Superior temporal gyrus (tissue), 1 donor: ENCODE measurements at regions not wholly inside any gene's neighbourhood (a gene's known extent, or its start where the extent isn't known, plus 50 kb on each side); places are given as distances from the start of the nearest gene placed in this dataset.

Source experiments
- DNase-seq: peaks from one replicate; pipeline ENCODE4 v3.0.0-alpha.2; 2016; ENCODE audit errors: extremely low spot score

DNA sequence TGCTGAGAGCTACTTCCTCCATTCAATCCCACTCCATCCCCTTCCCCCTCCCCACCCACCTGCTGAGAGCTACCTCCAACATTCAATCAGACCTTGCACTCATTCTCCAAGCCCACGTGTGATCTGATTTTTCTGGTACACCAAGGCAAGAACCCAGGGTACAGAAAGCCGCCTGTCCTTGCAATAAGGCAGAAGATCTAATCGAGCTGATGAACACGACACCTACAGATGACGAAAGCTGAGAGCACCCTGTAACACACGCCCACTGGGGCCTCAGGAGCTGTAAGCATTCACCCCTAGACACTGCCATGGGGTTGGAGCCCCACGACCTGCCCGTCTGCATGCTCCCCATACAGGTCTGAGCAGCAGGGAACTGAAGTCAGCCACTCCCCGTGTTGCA lies 58.3 kb downstream of the TRIML1 start:
- no peak for DNase-seq

DNA sequence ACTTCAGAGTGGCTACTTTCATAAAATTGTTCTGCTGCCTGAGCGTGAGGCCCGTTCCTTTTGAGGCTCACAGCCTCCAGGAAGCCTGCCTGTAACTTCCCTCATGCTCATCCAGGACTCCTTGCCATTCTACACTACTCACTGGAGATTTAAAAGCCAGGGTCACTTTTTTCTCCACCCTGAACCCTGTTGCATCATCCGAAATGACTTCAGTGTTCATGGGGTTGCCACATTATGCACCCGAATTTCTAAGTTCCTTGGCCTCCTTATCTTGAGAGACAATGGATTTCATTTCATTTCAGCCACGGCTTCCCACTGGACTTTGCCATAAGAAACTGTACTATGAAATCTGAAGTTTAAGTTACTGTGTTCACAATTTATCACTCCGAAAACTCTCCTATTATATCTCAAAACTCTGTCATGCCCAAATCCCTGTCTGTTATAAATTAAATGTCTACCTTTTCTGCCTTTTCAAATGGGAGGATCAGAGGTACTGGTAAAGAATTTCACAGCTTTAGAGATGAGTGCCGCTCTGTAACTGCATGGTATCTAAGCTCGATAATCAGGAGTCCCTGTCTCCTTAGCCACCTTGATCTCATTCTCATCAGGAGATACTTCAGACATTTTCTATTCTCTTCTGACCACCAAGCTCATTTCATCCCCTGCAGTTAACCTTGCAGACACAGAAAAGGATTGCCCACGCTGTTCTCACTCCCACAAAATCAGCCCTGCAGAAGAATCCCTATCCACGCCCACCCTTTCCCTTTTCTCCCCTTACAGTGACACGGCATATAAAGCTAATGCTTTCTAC lies 59.9 kb downstream of the TRIML1 start:
- no peak for DNase-seq

GRCh38 chr4:188201851-188202250 lies 62.6 kb downstream of the TRIML1 start:
- no peak for DNase-seq

GRCh38 chr4:188206783-188207182 lies 67.5 kb downstream of the TRIML1 start:
- DNase-seq: no peak

DNA sequence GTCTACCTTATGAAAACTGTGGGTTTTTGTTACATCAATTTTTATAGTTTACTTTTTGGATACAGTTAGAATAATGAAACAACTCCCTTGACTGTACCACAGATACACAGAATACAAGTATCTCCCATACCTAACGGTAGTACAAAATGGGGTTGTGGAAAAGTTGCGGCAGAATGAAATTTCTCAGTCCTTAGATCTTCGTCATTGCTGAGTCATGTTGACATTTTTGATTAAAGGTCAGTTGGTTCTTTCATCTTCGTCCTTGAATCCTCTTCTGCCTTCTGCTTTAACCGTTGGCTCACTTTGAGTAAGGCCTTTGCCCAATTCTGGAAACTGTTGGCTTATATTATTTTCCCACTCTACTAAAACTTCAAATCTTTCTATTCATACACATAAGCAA lies 75.6 kb downstream of the TRIML1 start:
- DNase-seq: no peak

- DNase-seq: no peak
These were observed 79.2 kb downstream of the TRIML1 start for GRCh38 chr4:188218392-188218791.

GRCh38 chr4:188220006-188220405 lies 80.8 kb downstream of the TRIML1 start:
- DNase-seq: no peak

GRCh38 chr4:188221090-188221489 lies 81.8 kb downstream of the TRIML1 start:
- no peak for DNase-seq

DNA sequence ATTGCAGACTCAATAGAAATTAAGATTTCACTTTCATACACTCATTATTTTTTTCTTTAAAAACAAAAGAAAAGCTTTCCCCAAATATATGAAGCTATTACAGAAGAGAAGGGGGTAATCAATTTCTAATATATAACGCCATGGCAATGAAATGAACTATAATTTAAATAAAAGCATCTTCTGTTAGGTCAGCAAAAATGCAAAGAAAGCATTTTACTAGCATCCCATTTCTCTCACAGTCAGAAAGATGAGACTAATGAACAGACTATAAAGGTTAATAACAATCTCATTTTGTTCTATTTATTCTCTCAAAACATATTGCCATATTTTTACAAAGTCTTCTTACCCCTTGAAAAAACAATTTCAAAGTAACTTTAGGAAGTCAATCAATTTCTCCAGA lies 89.0 kb downstream of the TRIML1 start:
- DNase-seq: no peak

DNA sequence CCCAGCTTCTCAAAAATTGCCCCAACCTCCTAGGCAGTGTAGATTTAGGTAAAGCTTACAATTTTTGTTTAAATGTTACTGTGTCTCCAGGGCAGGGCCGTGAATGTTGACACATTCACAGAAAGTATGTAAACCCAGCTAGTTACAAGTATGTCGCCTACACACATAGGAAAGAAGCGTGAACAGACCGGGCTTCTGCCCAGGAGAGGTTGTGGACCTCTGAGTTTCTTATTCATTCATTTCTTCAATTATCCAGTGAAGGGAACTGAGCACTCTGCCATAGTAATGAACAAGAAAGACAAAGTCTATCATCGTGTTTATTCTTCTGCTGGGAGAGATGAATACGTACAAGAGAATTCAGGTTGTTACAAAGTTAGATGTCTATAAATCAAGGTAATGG lies 93.2 kb downstream of the TRIML1 start:
- no peak for DNase-seq

GRCh38 chr4:188242041-188242440 lies 102.8 kb downstream of the TRIML1 start:
- no peak for DNase-seq

DNA sequence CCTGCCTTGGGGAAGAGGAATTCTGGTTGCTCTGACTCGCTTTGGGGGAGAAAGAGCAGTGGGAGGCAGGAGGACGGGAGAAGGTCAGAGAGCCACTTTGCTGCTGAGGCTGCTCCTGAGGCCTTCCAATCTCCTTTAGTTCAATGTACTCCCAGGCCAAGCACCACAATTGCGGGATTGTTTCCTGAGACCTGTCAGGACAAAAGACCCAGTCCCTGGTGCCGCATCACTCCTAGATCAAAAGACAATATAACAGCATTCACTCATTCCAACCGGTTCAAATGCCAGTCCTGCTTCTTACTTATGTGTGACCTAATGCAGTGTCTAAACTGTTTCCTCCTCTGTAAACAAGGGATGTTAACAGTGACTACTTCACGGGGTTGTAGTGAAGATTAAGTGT lies 106.4 kb downstream of the TRIML1 start:
- DNase-seq: no peak

- DNase-seq: no peak
These were observed 107.2 kb downstream of the TRIML1 start for GRCh38 chr4:188246488-188246887.

- DNase-seq: no peak
These were observed 115.0 kb downstream of the TRIML1 start for GRCh38 chr4:188254211-188254610.

DNA sequence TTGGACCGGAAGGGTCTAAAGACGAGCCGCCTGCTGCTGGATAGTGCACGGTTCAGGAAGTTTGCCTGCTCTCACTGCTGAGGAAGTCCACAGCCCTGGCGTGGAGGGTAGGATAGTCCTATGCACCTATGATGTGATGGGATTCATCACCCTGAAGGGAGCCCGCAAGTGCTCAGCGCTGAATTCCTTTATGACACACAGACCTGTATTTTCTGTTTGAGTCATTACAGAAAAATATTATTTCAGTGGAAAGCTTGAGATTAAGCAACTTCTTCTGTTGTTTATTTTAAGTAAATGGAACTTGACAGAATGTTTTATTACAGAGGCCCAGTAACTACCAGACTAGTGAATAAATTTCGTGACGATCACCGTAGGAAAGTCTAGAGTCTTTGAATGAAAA lies 123.2 kb downstream of the TRIML1 start:
- no peak for DNase-seq

DNA sequence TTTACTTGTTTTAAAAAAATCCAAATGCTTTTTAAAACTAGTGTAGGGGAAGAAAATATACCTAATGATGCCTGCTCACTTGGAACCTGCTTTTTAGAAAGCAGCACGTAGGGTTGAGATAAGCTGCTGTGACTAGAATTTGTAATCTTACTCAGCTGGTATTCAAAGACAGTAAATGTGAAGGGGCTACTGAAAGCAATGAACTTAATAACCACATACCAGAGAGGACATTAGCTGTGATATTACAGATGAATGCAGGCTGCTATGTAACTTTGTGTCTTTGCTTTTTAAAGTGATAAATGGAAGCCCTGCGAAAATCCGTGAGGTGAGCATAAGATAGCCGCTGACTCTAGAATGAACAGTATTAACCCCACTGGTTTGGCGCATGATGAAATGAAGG lies 124.1 kb downstream of the TRIML1 start:
- no peak for DNase-seq

- DNase-seq: no peak
These were observed 127.1 kb downstream of the TRIML1 start for GRCh38 chr4:188266386-188266785.

GRCh38 chr4:188268131-188268908 lies 129.1 kb downstream of the TRIML1 start:
- DNase-seq: no peak

DNA sequence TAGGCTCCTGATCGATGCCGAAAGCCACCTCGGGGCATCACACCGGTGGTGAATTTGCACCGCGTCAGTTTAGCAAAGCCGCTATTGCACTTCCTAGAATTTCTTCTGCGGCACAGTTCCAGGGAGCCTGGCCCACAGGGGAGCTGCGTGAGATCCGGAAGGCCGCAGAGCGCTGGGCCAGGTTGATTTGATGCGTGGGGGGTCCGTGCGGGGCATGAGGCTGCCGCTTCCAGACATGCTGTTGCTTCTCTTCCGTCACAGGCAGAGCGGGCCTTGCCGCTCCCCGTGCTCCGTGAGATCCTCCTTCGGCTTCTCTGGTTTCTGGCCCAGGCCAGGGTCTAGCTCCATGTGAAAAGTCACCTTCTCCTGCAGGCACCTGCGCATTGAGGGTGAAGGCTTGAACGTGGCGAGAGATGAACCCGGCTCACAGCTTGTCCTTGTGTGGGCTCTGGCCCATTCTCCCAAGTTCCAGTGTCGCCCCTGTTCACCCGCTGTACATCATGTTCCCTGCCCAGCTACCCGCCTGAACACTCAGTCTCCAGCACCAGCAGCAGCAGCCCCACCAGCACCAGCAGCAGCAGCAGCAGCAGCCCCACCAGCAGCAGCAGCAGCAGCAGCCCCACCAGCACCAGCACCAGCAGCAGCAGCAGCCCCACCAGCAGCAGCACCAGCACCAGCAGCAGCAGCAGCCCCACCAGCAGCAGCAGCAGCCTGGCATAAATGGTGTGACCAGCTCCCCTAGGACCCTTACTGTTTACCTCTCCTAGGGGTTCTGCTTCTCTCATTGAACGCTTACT lies 131.2 kb downstream of the TRIML1 start:
- no peak for DNase-seq

DNA sequence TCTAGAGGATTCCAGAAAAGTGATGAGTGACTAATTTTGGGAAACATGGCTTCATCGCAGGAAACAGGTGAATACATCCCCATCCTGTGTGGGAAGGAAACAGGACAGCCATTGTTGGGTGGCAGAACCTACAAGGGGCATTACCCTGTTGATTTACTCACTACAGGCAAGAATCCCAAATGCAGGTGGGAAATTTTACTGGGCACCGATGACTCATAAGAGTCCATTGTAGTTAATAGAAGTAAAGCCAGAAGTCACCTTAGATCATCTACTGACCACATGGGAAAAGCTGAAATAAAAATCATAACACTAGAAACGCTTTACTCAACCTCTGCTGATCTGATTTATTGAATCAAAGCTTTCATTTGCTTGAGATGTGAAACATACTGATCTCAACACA lies 136.4 kb downstream of the TRIML1 start:
- DNase-seq: no peak

DNA sequence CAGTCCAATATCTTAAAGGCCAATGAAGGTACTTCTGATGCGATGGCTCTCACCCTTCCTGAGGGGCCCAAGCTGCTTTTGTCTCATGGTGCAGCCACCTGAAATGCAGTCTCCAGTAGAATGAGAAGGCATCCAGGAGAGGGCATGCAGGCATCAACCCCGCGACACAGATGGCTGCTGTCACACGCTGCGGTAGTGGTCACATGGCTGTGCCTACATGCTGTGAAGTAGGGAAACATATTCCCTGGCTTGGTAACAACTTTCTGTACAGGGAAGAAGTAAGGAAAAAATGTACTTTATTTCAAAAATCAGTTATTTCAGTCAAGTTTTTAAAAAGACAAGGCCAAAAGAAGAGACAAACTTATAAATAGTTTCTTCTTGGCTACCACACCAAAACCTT lies 139.9 kb downstream of the TRIML1 start:
- no peak for DNase-seq

DNA sequence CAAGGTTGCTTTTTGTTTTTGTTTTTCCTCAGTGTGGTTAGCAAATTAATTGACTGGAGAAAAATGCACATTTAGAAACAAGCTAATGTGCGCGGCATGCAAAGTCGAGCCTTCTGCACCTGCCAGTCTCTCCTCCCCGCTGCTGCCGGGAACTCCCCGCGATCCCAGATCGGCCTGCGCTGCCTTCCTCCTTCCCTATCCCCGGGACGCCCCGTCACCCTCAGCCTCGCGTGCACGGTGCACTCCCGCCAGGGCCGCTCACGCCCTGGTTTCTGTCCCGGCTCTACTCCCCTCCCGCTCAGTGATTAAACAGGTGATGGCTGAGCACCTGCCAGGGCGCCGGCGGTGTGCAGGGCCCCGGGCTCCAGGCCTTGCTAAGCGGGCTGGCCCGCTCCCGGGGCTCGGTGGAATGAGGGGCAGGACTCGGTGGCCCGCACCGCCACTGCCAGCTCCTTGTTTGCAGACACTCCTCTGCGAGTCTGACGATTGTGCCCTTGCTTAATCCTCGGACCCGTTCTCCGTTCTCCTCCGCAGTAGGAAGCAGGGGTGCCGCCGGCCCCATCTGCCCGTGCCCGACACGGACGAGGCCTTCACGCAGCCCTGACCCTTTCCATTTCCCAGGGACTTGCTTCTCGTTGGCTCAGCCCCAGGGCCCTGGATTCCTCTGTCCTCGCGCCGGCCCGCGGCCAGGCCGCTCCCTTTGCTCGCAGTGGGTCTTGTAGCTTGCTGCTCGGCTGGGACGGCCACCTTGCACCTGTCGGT lies 143.4 kb downstream of the TRIML1 start:
- DNase-seq: no peak
